Islet precursor cell (in vitro differentiated cells): ENCODE measurements at regions not wholly inside any gene's neighbourhood (a gene's known extent, or its start where the extent isn't known, plus 50 kb on each side); places are given as distances from the start of the nearest gene placed in this dataset.

ENCODE experiments used
- DNase-seq: peaks from one replicate; pipeline ENCODE4 v3.0.0-alpha.2; 2018

DNA sequence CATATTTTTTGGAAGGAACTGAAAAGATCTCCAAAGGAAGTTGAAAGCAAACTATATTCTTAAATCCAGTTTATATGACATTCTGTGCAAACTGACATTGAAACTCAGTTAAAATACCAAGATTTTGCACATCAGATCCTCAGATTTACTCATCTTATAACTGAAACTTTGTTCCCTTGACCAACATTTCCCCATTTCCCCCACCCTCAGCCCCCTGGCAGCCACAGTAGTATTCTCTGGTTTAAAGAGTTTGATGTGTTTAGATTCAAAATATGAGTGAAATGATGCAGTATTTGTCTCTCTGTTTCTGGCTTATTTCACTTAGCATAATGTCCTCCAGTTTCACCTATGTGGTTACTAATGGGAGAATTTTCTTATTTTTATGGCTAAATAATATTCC is 99.2 kb upstream of the ITGA4 start:
- no peak for DNase-seq

DNA sequence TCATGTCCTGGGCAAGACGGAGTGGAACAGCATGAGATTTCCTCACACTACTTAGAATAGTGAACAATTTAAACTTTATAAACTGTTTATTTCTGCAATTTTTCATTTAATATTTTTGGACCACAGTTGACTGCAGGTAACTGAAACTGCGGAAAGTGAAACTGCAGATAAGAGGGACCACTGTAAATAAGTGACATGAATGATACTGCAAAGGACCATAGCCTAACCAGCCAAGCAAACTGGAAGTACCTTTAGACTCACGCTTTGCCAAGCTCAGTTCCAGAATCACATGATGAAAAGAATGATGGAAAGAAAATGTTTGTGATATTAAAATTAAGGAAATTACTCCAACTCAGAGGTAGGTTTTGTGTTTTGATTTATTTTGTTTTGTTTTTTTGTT is 94.6 kb upstream of the ITGA4 start:
- no peak for DNase-seq

- no peak for DNase-seq
These were observed 94.0 kb upstream of the ITGA4 start for GRCh38 chr2:181363164-181363563.

- DNase-seq = no peak
These were observed 92.6 kb upstream of the ITGA4 start for GRCh38 chr2:181364492-181365170.

DNA sequence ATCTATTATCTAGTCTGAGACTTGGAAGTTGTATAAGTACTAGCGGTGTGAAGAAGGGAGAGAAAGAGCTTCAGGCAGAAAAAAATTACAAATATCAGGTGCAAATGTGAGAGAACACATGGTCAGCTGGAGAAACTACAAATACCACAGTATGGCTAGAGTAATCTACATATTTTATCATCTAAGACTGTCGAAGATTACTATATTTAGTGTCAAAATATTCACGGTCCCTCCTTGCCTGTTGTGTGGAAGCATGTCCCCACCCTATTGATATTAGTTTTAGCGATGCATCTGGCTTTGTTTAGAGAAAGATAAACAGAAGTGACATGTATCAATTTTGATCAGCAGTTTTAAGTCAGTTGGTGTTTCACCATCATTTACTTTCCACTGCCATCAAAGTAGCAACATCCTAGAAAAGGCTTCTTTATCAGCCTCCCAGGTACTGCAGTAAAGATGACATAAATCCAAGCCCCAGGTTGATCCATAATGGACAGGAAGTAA is 90.5 kb upstream of the ITGA4 start:
- no peak for DNase-seq

DNA sequence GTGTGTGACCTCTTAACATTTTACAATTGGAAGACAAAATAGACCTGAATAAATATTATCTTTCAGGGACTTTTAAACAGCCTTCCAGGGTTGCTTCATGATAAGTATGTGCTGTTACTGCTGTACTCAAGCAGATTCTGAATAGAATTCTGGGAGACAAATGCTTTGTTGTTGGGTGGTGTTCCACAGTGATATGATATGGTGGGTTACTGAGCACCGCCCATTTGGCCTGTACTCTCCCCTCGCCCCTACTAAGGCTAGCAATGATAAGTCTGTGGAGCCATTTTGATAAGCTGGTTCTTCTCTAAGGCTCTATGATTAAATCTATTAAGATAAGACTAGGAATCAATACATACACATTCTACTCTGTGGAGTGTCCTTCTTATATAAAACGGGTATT is 89.8 kb upstream of the ITGA4 start:
- DNase-seq = no peak

- DNase-seq = no peak
These were observed 89.2 kb upstream of the ITGA4 start for GRCh38 chr2:181367906-181368435.

- DNase-seq = no peak
These were observed 87.1 kb upstream of the ITGA4 start for GRCh38 chr2:181370126-181370525.

DNA sequence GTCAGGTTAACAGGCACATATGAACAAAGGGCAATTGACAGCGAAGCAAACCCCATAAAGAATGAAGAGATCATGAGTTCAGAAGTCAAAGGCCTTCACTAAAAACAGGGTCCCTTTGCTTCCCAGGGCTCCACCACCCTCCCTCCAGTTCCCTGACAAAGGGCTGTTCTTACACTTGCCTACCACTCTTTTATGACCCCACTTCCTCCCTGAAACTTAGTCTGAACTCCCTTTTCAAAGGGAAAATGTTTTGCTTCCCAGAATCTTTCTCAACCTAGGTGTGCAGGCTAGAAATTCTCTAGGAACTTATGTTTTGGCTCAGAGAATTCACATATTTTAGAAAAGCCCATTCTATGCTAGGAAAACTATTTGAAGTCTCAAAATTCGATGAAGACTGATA is 86.0 kb upstream of the ITGA4 start:
- no peak for DNase-seq

DNA sequence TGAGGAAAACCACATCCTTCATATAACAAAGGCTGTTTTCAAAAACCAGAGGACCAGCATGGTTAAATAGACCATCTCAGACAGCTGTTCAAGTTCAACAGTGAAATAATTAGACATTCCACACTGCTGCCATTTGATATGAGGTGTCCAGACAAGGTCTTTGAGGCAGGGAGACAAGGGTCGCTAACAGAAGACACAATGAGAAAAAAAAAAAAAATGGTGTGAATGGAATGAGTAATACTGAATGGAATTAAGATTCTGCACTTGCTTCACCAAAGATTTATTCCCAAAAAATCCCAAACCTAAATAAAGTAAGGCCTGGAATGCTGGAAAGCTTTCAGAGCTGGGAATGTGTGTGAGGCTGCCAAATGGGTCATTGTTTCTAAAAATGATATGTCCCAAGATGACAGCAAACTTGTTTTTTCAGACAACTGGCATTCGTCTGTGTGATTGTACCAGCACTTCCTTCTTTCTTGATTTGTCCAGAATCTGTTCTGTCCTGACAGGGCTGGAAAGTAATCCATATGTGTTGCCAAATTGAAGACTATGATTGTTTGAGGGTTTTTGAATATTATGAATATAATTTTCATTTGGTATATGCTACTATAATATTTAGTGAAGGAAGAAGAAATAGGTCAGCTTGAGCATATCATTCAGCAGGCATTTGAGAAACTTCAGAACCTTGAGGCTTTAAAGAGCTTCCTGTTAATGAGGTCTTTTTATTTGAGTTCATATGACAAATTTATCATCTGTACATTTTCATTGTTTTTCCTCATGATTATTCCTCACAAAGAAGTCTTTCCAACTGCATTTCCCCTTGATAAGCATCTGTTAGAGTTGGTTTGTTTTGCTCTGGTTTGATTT is 85.2 kb upstream of the ITGA4 start:
- peak; percentile 58 for DNase-seq

GRCh38 chr2:181372646-181373040 is 84.5 kb upstream of the ITGA4 start:
- peak; percentile 51 for DNase-seq

DNA sequence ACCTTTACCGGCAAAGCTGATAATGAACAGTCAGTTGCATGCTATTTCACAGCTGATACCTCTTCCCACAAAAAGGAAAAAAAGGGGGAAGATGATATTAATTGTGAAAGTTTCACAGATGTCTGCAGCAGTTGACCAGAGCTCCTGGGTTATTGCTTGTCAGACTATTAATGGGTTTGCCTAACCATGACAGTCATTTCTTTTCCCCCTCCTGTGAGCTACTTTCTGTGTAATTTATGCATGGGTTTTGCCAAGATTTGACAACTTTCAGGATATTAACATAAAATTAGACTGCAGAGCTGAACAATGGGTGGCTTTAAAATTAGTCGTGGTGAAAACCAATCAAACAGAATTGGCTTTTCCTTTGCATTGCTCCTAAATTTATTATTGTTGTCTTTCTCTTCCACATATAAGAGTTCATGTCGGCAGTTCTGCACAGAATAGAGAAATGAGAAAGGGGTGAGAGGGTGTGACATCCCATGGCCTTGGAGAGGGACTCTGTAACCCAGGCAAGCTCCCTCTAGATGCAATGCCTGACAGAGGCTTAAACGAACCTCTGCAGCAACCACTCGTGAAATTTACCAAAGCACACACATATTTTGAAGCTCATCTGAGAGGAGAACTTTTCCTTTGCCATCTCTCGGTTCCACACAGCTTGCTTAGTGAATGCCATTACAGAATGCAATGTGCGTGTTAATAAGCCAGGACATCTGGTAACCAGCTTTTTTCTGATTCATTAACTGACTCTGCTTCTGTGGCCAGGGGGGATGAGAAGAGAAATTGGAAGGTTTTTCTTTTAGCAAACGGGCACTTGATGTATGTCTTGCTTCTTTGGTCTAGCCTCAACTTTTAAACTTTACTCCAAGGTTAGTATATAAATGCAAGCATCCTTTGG is 82.2 kb upstream of the ITGA4 start:
- DNase-seq = no peak

DNA sequence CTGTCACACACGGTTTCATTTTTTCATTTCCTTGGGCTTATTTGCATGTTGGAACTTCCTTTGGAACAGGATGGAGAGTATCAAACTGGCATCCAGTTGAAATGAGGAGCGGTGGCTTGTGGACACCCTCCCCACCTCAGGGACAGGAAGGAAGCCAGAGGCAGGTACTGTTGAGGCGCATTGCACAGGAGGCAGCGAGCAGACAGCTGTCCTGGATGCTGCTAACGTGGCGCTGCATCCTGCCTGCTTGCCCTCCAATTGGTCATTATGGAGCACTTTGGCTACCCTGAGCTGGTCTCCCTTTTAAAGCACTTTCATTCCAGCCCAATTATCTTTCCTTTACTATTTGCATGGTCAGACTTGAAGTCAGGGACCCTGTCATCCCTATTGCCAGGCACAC is 80.7 kb upstream of the ITGA4 start:
- DNase-seq = peak; percentile 49

DNA sequence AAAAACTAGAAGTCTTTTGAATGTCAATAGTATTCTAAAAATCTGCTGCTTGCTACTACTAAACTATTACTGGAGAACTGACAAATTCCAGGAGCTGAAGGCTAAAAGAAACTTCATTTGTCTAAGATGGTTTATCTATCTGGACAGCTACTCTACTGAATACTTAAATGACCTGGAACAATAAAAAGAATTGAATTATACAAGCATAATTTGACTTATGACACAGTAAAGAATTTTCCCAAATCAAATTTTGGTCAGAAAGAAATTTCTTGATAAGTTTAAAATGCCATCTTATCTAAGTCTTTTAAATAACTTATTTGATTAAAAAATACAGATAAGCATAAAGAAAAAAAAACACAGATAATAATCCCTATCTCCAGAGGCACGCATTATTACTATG is 80.2 kb upstream of the ITGA4 start:
- DNase-seq = no peak

DNA sequence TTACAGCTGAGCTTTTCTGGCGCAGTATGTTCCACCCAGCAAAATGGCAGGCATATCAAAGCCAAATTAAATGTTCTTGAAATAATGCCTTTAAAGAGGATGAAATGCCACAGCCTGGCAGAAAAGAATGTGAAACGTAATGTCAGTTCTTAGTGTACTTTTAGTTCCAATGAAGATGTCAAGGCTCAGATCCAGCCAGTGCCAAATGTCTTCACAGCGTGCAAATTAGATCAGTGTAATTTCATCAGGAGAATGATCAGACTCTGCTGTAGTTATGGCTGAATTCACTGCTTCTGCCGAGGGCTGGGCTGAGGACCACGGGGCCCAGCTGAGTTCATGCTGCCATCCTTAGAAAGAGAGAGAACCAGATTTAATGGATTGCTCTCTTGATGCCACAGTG is 78.7 kb upstream of the ITGA4 start:
- DNase-seq = no peak

DNA sequence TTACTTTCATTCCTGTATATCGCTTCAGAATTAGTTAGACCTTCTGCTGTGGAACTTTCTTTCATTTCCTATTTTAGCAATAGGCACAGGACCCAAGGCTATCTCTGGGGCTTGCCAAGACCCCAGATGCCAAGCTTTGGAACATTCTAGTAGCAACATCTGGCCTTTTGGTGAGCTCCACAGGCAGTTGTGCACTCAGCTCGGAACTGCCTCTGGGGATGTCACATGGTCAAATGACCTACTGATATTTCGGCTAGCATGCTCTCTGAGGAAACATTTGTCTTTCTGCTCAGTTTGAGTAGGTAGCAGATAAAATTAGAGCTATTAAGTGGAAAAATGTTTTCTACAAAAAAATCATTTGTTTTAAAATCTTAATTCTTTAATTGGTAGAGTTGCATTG is 76.6 kb upstream of the ITGA4 start:
- DNase-seq = no peak

DNA sequence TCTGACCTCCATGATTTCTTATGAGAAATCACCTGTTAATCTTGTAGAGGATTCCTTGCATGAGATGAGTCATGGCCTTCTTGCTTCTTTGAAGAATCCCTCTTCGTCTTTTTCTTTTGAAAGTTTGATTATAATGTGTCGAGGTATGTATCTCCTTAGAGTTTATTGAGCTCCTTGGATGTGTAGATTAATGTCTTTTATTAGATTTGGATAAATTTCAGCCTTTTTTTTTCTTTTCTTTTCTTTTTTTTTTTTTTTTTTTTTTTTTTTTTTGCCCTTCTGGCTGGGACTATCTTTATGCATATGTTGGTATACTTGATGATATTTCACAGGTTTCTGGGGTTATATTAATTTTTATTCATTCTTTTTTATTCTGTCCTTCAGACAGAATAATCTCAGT is 72.3 kb upstream of the ITGA4 start:
- no peak for DNase-seq

DNA sequence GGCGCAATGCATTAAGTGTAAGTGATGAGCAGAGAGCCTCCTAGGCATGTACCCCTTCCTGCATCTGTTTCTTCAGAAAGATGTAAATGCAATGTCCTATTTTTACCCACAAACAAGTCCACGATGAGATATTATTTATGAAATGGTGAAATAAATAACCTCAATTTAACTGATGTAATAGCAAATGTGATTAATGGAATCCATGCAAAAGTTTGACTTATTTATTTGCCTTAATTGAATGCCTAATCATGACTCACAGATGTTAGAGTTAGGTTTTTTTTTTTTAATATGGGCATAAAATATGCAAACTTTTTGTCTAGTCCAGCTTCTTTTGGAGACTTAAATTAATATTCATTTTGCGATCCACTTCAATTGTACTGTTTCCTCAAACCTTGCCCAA is 67.7 kb upstream of the ITGA4 start:
- DNase-seq = no peak

DNA sequence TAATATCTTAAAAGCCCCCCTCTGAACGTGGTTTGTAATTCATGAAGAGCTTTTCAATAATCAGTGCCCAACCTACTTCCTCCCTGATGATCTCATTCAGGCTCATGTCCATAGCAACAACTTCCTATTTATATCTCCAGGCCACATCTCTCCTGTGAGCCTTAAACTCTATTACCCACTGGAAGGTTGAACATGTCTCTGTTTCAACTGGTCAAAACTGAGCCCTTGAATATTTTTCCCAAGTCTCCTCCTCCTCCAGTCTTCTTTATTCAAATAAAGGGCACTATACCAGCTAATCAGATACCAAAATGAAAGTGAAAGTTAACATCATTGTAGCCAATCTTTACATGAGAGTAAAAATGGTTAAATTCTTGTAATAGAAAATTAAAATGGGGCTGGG is 63.7 kb upstream of the ITGA4 start:
- DNase-seq = no peak

DNA sequence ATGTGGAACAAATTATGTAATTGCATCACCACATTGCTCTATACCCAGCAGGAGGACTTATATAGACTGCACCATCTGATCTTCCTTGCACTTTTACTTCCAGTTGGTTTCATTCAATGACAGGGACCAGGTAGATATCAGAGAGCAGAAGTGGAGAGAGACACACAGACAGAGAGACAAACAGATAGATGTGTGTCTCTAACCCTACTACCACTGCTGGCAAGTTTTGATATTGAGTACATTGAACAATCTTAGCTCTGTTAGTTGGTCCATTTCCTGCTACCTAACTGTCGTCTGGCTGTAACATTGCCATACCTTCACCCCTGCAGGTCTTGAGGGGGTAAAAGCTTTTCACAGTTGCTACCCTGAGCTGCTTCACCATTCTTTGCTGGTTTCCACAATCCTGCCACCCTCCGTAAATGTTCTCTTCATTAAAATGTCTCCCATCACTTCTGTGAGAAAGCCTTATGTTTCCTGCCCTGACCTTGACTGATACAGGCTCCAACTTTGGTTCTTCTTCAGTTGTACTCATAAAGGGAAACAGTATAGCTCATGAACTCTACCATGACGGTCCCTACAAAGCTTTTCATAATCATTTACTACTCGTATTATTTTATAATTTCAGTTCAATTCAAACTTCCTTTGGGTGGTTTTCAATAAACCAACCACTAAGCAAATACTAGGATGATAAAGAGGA is 62.3 kb upstream of the ITGA4 start:
- no peak for DNase-seq

- DNase-seq = no peak
These were observed 61.3 kb upstream of the ITGA4 start for GRCh38 chr2:181395851-181396250.
